ENCODE measurements at regions not wholly inside any gene's neighbourhood (a gene's known extent, or its start where the extent isn't known, plus 50 kb on each side); places are given as distances from the start of the nearest gene placed in this dataset.

DNA sequence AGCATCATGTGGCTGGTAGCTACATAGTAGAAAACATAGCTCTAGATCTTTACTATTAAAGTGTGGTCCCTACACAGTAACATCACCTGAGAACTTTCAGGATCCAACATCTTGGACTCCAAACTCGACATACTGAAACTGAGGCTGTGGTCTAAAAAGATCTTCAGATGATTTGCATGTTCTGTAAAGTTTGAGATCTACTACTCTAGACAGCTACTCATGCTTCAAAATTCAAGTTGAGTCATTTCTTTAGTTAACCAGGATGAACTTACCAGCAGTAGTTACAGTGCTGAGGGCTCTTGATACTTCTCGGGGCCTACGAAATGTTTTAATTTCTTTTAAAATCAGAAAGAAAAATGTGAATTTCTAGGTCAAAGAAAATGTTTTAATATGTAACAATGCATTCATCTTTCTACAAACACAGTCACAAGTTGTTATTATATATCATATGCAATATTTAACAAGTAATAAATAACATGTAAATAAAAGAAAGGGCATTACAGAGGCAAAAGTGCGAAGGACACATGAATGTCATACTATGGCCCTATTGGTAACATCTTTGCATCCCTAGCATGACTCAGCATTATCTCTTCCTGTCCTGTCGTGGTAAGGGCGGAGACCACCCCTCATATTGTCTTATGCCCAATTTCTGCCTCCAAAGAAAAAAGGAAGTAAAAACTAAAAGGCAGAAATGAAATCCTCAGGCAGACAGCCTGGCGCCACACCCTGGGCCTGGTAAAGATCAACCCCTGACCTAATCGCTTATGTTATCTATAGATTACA, 563.9 kb upstream of the TLE4 start:
- no peaks in the 10 kb centered on the region for H3K36me3 ChIP-seq (ENCODE audit: control insufficient read depth in 1 of 2, insufficient read depth in 2 of 2, low read length in 1 of 2)
- WGBS, 2 donors, result 81 to 85% methylated on average over 8 of the region's 8 CpGs
- H3K4me3 ChIP-seq (ENCODE audit: low read length in 2 of 2), result no peak overlapping the region
- no peak for ATAC-seq (ENCODE audit: low FRiP score)
- no peaks in the 10 kb centered on the region for H3K9me3 ChIP-seq (ENCODE audit: control insufficient read depth, low read length)
- H3K4me1 ChIP-seq (ENCODE audit: control insufficient read depth in 1 of 2, insufficient read depth in 2 of 2, low read length in 2 of 2), result no peaks in the 10 kb centered on the region
- DNase-seq, result no peak
- H3K27me3 ChIP-seq (ENCODE audit: control insufficient read depth in 1 of 2, insufficient read depth in 2 of 2, low read length in 1 of 2), result no peaks in the 10 kb centered on the region
- H3K27ac ChIP-seq (ENCODE audit: low read depth in 1 of 2, low read length in 2 of 2), result no peak overlapping the region
- intact Hi-C loops (cut with DNase I), result no loop called here

DNA sequence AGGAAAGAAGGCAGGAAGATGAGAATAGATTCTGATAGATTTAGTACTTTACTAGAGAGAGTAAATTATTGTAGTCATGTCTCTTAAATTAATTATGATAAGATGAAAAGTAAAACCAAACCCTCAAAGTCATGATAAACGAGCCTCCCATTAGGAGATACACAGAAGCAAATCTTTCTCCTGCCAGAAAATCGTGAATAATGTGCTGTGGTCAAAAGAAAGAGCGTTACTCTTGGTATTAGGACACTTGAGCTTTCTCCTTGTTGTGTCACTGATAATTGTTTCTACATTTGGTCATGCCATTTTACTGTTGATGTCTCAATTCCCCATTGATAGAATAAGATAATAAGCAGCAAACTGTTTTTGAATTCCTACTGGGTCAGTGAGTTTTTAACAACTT, 562.8 kb upstream of the TLE4 start:
- H3K9me3 ChIP-seq (ENCODE audit: control insufficient read depth, low read length), result no peaks in the 10 kb centered on the region
- H3K4me3 ChIP-seq (ENCODE audit: low read length in 2 of 2), result no peak overlapping the region
- no peaks in the 10 kb centered on the region for H3K36me3 ChIP-seq (ENCODE audit: control insufficient read depth in 1 of 2, insufficient read depth in 2 of 2, low read length in 1 of 2)
- 60 to 69% methylated on average over 3 of the region's 3 CpGs for WGBS, 2 donors
- no peaks in the 10 kb centered on the region for H3K4me1 ChIP-seq (ENCODE audit: control insufficient read depth in 1 of 2, insufficient read depth in 2 of 2, low read length in 2 of 2)
- DNase-seq (no peak), ATAC-seq (ENCODE audit: low FRiP score) (no peak)
- intact Hi-C loops (cut with DNase I), result no loop called here
- no peak overlapping the region for H3K27ac ChIP-seq (ENCODE audit: low read depth in 1 of 2, low read length in 2 of 2)
- no peaks in the 10 kb centered on the region for H3K27me3 ChIP-seq (ENCODE audit: control insufficient read depth in 1 of 2, insufficient read depth in 2 of 2, low read length in 1 of 2)

DNA sequence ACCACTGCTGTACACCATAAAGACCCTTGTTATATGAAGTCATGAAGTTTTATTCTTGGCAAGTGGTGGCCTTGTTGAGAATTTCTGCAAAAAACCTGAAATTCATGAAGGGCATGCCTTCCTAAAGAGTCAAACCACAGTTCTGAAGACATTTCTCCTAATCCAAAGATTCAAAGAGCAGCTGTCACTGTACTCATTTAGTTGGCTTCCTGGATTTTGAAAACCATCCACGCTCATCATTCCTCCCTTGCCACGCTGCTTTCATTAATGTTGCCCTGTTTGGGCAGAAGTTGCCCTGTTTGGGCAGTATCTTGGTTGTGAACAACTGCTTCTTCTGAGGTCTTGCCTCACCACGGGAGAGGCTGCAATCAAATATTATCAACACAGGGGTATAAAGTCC, 560.3 kb upstream of the TLE4 start:
- WGBS, 2 donors, result 75 to 85% methylated on average over 3 of the region's 3 CpGs
- H3K4me1 ChIP-seq (ENCODE audit: control insufficient read depth in 1 of 2, insufficient read depth in 2 of 2, low read length in 2 of 2), result no peaks in the 10 kb centered on the region
- no peaks in the 10 kb centered on the region for H3K9me3 ChIP-seq (ENCODE audit: control insufficient read depth, low read length)
- no peaks in the 10 kb centered on the region for H3K27me3 ChIP-seq (ENCODE audit: control insufficient read depth in 1 of 2, insufficient read depth in 2 of 2, low read length in 1 of 2)
- H3K4me3 ChIP-seq (ENCODE audit: low read length in 2 of 2), result no peak overlapping the region
- intact Hi-C loops (cut with DNase I), result no loop called here
- H3K36me3 ChIP-seq (ENCODE audit: control insufficient read depth in 1 of 2, insufficient read depth in 2 of 2, low read length in 1 of 2), result no peaks in the 10 kb centered on the region
- H3K27ac ChIP-seq (ENCODE audit: low read depth in 1 of 2, low read length in 2 of 2), result no peak overlapping the region
- DNase-seq (no peak), ATAC-seq (ENCODE audit: low FRiP score) (no peak)

DNA sequence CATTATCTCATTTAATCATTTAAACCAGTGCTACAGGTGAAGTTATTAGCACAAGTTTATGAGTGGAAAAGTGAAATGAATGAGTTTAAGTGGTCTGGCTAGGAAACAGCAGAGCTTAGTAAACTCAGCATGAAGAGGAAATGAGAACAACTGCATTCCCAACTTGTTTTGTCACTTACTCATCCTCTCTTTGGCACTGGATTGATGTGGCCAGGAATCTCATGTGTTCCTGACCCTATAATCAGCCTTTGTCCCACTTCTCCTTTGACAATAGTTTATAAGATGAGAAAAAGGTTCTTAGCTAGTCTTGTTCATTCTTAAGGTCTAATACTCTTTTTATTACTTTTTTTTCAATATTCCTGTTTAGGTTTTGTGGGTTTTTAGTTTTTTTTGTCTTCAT, 559.2 kb upstream of the TLE4 start:
- no peak for ATAC-seq (ENCODE audit: low FRiP score)
- intact Hi-C loops (cut with DNase I), result no loop called here

DNA sequence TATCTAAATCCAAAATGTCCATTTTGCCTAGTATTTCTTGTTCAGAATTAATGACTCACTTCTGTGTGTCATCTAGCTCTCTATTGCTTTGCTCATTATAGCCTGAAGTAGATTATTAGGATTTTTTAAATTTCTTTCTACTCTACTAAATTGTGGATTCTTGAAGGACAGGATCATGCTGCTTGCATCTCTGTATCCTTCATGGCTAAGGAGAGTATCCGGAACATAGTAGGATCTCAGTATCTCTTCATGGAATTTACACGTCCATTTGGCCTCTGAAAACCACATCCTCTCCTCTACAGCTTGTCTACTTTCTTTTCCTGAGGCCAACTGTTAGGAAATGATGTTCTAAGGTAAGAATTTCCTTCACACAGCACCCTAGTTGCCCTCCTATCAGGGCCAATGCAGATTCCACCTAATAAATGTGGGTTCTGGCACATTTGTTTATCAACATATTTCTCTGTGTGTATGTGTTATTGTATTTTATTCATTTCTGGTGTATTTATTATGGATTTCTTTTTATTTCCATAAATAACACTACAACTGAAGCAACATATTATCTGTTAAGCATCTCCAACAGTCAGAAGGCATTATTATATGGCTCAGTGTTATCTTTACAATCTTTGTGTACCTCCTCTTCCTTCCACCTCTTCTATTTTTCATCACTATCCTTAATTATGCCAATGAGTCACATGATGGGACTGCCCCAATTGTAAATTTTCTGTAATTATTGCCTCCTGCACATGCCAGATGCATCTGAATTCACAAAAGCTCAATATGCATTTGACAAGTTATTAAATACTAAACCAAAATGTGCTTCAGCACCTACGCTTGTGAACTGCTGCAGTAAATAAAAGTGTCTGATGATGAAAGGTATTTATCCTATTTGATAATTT, 557.8 kb upstream of the TLE4 start:
- 67 to 68% methylated on average over 3 of the region's 3 CpGs for WGBS, 2 donors
- ATAC-seq (ENCODE audit: low FRiP score) (no peak), DNase-seq (no peak)
- Histone ChIP-seq H3K4me3 (ENCODE audit: low read length in 2 of 2) (no peak overlapping the region), H3K36me3 (ENCODE audit: control insufficient read depth in 1 of 2, insufficient read depth in 2 of 2, low read length in 1 of 2) (no peaks in the 10 kb centered on the region), H3K9me3 (ENCODE audit: control insufficient read depth, low read length) (no peaks in the 10 kb centered on the region), H3K4me1 (ENCODE audit: control insufficient read depth in 1 of 2, insufficient read depth in 2 of 2, low read length in 2 of 2) (no peaks in the 10 kb centered on the region), H3K27me3 (ENCODE audit: control insufficient read depth in 1 of 2, insufficient read depth in 2 of 2, low read length in 1 of 2) (no peaks in the 10 kb centered on the region), H3K27ac (ENCODE audit: low read depth in 1 of 2, low read length in 2 of 2) (no peak overlapping the region)
- intact Hi-C loops (cut with DNase I), result no loop called here

More for the DNA sequence above, 559.2 kb upstream of the TLE4 start:
- DNase-seq, result no peak
- Histone ChIP-seq H3K9me3 (ENCODE audit: control insufficient read depth, low read length) (no peaks in the 10 kb centered on the region), H3K4me3 (ENCODE audit: low read length in 2 of 2) (no peak overlapping the region), H3K27ac (ENCODE audit: low read depth in 1 of 2, low read length in 2 of 2) (no peak overlapping the region), H3K4me1 (ENCODE audit: control insufficient read depth in 1 of 2, insufficient read depth in 2 of 2, low read length in 2 of 2) (no peaks in the 10 kb centered on the region), H3K27me3 (ENCODE audit: control insufficient read depth in 1 of 2, insufficient read depth in 2 of 2, low read length in 1 of 2) (no peaks in the 10 kb centered on the region), H3K36me3 (ENCODE audit: control insufficient read depth in 1 of 2, insufficient read depth in 2 of 2, low read length in 1 of 2) (no peaks in the 10 kb centered on the region)

DNA sequence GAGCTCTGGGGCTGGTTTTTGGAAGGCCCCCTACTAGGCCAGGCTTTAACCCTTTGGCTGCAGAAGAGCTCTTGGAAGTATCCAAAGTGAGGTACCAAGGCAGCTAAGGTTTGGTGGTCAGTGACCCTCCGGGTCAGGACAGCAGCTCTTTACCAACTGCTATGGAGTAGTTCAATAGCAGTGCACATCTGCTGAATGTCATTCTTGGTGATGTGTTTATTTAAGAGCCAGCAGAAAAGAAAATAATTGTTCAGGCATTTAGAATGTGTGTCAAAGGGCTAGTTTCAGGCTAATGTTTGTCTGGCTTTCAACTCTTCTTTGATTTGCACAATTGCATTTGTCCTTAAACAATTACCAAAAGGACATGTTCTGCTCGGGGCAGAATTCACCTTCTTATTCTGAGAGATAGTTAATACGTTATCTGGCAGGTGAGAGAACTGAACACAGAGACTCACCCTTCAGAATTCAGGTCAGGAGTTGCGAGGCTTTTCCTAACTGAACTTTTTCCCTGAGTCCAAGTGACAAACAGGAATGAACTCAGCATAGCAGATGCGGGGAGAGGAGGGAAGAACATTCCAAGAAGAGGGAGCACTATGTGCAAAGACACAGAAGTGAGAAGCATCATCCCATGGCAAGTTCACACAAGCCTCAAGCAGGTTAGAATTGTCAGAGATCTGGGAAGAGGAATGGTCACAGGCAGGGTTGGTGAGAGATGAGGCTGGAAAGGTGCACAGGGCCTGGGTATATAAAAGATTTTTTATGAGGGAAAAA, 556.7 kb upstream of the TLE4 start:
- ATAC-seq (ENCODE audit: low FRiP score), result no peak
- H3K4me1 ChIP-seq (ENCODE audit: control insufficient read depth in 1 of 2, insufficient read depth in 2 of 2, low read length in 2 of 2), result no peaks in the 10 kb centered on the region
- no peak for DNase-seq
- intact Hi-C loops (cut with DNase I), result no loop called here
- H3K27me3 ChIP-seq (ENCODE audit: control insufficient read depth in 1 of 2, insufficient read depth in 2 of 2, low read length in 1 of 2), result no peaks in the 10 kb centered on the region
- 25 to 30% methylated on average over 5 of the region's 5 CpGs for WGBS, 2 donors
- no peaks in the 10 kb centered on the region for H3K36me3 ChIP-seq (ENCODE audit: control insufficient read depth in 1 of 2, insufficient read depth in 2 of 2, low read length in 1 of 2)
- no peak overlapping the region for H3K4me3 ChIP-seq (ENCODE audit: low read length in 2 of 2)
- no peaks in the 10 kb centered on the region for H3K9me3 ChIP-seq (ENCODE audit: control insufficient read depth, low read length)
- H3K27ac ChIP-seq (ENCODE audit: low read depth in 1 of 2, low read length in 2 of 2), result no peak overlapping the region

DNA sequence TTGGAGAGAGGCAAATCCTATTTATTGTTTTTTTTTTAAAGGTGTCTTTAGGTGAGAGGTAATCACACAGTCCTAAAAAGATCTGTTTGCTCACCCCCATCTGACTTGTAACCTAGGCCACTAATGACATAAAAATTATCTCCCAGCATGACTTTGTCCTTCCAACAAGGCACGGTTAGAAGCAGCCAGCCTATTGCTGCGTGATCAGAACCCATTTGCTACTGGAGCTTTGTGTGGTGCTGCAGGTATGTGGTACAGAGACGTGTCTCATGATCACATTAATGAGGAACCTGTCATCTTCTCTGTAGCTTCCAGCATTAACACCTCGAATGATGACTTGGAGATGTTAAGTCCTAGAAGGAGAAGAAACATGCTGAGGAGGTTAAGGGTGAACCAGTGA, 555.8 kb upstream of the TLE4 start:
- H3K4me3 ChIP-seq (ENCODE audit: low read length in 2 of 2), result no peak overlapping the region
- no peak overlapping the region for H3K27ac ChIP-seq (ENCODE audit: low read depth in 1 of 2, low read length in 2 of 2)
- WGBS, 2 donors, result 76 to 79% methylated on average over 4 of the region's 4 CpGs
- peaks cover 1% of the 10 kb centered on the region for H3K9me3 ChIP-seq (ENCODE audit: control insufficient read depth, low read length)
- DNase-seq (no peak), ATAC-seq (ENCODE audit: low FRiP score) (no peak)
- intact Hi-C loops (cut with DNase I), result no loop called here
- H3K36me3 ChIP-seq (ENCODE audit: control insufficient read depth in 1 of 2, insufficient read depth in 2 of 2, low read length in 1 of 2), result no peaks in the 10 kb centered on the region
- no peaks in the 10 kb centered on the region for H3K4me1 ChIP-seq (ENCODE audit: control insufficient read depth in 1 of 2, insufficient read depth in 2 of 2, low read length in 2 of 2)
- no peaks in the 10 kb centered on the region for H3K27me3 ChIP-seq (ENCODE audit: control insufficient read depth in 1 of 2, insufficient read depth in 2 of 2, low read length in 1 of 2)

DNA sequence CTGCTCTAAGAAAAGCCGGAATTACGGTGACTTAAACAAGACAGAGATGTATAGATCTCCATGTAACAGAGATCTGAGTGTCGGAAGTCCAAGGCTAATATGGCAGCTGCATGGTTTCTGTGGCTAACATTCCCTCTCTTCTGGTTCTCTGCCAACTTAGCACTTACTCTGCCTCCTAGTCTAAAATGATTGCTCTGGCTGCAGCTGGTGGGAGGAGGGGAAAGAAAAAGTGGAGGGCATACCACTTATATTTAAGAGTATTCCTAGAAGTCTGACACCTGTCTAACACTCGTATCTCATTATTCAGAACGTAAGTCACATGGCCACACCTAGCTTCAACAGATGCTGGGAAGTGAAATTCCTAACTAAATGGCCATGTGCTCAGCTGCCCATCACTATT, 551.5 kb upstream of the TLE4 start:
- Histone ChIP-seq H3K9me3 (ENCODE audit: control insufficient read depth, low read length) (peaks cover 3% of the 10 kb centered on the region), H3K27me3 (ENCODE audit: control insufficient read depth in 1 of 2, insufficient read depth in 2 of 2, low read length in 1 of 2) (no peaks in the 10 kb centered on the region), H3K27ac (ENCODE audit: low read depth in 1 of 2, low read length in 2 of 2) (no peak overlapping the region), H3K36me3 (ENCODE audit: control insufficient read depth in 1 of 2, insufficient read depth in 2 of 2, low read length in 1 of 2) (no peaks in the 10 kb centered on the region), H3K4me3 (ENCODE audit: low read length in 2 of 2) (no peak overlapping the region), H3K4me1 (ENCODE audit: control insufficient read depth in 1 of 2, insufficient read depth in 2 of 2, low read length in 2 of 2) (no peaks in the 10 kb centered on the region)
- intact Hi-C loops (cut with DNase I), result no loop called here
- DNase-seq (no peak), ATAC-seq (ENCODE audit: low FRiP score) (no peak)
- 83 to 86% methylated on average over 5 of the region's 5 CpGs for WGBS, 2 donors
